Suppressor macrophage treated with lipopolysaccharide for 1 hour (primary cell): ENCODE measurements at regions not wholly inside any gene's neighbourhood (a gene's known extent, or its start where the extent isn't known, plus 50 kb on each side); places are given as distances from the start of the nearest gene placed in this dataset.
A peak's percentile ranks its signal among the peaks of the same experiment; 100 is the strongest.
"Not testable (repeated sequence)": the region's sequence is repeated elsewhere in the genome, so short reads cannot be mapped to it uniquely, and the experiment has no call there.

Experiments
- DNase-seq, 3 donors: peaks; one replicate each; pipeline ENCODE4 v3.0.0-alpha.2; 2020 to 2022

DNA sequence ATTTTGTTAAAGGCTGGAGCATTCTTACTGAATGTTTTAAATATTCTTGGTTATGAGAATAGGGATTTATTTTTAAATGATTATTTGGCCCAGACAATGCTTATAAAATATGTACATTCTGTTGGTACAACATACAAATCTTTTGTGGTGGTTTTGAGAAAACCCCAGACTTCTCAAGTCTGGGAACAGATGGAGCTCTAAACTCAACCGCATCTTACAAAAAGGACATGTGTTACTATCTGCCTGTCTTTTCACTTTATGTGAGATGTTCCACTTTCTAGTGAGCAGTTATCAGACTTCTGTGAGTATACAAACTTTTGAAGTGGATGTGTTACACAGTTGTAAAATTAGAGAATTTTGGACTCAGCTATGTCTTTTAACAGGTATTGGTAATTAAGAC, 135.5 kb upstream of the RBMS3 start:
- no peak for DNase-seq

DNA sequence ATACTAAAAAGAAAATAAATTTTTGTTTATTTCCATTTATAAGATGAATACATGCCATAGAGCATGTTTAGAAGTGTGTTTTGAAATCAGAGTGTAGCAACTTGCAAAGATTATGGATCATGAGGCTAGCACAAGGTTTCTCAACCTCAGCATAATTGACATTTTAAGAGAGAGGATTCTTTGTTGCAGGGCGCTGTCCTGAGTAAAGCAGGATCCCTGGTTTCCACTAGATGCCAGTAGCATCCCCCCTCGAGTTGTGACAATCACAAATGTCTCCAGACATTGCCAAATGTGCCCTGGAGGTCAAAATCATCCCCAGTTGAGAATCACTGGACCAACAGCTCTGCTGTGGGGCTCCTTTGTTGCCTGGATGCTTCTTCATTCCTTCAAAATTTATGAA, 128.5 kb upstream of the RBMS3 start:
- no peak for DNase-seq

DNA sequence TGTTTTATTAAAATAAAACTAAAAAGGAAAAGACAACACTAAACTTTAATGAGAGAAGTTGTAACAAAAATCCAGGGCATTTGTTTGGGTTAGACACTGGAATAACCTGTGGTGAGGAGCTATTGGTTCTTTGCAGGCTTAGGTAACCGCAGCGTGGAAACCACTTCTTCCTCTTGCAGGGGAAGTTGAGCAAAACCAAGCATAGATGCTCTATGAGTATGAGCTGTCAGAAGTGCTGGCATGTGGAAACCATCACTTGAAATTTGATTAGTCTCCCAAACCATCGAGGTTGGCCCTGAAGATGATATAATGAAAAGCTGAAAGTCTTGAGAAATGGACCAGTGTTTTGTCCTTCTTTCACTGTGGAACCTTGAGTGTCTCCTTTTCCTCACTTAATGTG, 127.1 kb upstream of the RBMS3 start:
- DNase-seq: peak in 1 of 3 donors; percentile 1

DNA sequence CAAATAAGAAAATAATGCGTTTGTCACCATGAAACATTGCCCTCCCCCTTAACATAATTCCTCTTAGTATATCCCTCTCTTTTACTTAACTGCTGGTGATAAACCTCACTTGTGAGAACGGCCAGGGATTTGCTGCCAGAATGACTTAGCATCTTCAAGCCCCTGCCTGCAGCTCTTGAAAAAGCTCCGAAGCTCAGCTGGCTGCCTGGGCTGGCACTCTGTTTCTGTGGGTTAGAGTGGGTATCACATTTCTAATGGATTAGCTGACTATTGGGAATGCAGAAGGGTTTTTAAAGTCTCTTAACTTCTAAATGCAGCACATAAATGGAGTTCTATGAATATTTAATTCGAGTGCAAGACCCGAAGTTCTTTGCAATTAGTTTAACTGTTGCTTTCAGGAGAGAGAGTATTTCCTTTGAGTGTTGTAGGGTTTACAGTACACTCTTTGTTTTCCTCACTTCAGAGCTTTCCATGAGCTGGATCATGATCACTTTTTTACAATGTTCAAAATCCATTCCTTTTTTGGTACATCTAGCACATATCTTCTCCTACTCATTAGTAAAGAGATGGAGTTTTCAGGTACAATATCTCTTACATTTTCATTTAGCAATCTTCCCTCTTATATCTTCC, 124.7 kb upstream of the RBMS3 start:
- no peak for DNase-seq

DNA sequence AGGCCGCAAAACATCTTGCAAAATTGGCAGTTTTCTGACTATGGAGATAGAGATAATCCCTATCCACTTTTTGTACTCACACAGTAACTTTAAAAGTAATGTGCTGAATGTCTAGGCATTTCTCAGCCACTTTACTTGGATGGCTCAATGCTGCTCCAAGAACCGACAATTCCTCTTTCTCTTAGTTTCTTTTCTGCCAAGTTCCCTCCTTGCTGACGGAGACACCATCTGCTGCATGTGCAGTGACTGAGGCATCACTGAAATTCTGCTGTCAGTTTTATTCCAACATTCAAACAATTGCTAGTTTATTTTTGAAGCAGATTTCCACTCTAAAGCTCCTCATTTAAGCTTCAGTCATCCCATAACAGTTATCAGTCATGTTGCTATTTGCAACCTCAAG, 116.0 kb upstream of the RBMS3 start:
- no peak for DNase-seq

DNA sequence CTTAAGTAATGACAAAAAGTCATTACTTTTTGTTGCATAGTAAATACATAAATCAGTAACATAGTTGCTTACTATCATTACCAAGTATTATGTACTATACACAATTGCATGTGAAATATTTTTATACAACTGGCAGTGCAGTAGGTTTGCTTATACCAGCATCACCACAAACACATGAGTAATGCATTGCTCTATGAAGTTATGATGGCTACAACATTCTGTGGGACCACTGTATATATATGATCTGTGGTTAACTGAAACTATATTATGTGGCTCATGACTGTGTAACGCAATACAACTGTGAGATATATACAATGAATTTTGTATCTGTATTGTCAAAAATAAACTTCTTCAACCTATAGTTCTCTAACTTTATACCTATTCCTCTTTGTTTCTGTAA, 113.7 kb upstream of the RBMS3 start:
- no peak for DNase-seq

DNA sequence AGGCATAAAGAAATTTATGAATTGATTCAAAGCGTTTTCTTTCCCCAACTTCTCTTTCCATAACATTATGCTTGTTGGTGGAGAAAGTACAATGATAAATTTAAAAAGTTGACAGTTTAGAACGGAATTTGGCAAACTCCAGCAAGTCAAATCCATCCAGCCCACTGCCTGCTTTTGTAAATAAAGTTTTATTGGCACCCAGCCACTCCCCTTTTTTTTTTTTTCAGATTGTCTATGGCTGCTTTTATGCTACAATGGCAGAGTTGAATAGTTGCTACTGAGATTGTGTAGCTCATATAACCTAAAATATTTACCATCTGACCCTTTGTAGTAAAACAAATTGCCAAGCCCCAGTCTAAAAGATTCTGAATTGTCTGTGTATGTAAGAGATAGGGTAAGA, 112.8 kb upstream of the RBMS3 start:
- no peak for DNase-seq

DNA sequence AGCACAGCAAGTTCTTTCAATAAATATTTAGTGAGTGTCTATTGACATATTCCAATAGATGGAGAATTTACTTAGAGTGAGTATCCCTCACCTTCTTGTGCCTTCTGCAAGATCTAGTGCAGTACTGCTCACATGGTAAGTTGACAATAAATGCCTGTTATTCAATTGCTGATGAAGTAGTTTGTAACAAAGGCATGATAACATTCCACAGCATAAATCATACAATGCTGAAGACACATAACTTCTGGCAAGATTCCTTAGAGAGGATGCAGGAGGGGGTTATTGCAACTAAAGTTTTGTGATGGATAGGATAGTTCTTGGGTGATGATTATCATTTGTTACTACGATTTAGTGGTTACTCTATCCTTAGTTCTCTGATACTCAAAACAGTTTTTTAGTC, 112.2 kb upstream of the RBMS3 start:
- no peak for DNase-seq

DNA sequence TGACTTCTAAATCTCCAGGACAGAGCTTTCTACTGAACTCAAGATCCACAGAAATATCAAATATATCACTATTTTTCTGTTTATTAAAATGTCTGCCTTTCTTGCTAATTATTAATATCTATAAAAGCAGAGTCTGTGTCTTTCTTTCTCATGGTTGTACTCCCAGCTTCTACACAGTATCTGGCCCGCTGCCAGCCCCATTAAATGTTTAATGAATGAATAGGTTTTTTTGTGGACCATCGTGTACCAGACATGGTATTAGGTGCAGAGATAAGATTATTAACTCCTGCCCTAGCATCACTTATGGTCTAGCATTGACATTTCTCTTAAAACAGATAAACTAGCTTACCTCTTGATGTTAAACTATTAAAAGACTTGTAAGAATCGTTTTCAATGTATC, 111.4 kb upstream of the RBMS3 start:
- no peak for DNase-seq

DNA sequence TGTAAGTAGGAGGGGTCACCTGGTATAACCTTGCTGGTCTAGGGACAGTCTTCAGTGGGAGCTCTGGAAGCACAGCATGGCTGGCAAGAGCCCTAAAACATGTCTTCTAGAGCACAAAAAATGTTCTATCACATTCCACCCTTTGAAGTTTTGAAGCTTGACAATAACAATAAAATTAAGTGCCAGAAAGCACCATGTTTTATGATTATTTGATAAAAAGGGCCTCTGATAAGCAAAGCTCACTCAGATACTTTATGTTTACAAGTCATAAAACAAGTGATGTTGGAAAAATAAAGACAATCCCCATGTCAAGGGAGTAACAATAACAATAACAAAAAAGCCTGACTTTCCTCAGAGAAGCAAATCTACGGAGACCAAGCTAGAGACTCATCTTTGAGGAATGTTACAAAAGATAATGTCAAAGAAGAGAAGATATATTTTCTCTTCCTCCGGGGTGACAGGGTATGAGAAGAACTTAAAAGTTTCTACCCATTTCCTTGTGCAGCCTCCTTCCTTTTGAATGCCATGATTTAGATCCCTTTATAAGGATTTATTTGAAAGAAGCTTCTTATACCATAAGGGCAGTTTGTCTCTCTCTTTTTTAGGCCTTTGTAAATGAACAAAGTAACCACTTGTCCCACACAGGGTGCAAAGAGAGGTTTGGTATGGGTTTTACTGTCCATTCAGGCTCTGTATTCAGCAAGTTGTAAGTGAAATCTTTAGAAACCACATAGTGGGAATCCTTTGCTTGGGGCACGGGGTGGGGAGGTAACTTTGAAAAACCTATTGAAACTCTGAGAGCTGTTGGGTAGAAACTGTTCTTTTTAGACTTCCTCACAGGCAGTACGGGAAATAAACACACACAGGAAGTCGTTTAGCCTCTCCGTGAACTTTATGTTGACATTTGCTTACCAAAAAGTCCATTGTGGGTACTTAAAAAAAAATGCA, 109.6 kb upstream of the RBMS3 start:
- no peak for DNase-seq

DNA sequence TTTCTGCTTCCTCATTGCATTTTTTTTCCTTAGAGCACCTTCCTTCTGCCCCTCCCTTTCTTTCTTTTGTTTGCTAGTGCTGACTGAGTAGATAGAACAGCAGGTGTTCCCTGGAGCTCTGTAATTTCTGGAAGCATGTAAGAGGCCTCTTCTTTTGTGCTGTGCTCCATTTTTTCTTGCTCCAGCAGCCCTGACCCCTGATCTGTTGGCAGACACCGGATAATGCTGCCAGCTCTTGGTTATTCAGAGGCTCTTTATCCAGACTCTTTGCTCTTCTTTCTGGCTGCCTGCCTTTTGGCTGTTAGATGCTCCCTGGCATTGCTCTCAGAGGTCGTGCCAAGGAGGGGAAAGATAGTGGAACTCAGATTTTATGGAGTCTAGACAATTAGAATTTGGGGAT, 104.4 kb upstream of the RBMS3 start:
- no peak for DNase-seq

DNA sequence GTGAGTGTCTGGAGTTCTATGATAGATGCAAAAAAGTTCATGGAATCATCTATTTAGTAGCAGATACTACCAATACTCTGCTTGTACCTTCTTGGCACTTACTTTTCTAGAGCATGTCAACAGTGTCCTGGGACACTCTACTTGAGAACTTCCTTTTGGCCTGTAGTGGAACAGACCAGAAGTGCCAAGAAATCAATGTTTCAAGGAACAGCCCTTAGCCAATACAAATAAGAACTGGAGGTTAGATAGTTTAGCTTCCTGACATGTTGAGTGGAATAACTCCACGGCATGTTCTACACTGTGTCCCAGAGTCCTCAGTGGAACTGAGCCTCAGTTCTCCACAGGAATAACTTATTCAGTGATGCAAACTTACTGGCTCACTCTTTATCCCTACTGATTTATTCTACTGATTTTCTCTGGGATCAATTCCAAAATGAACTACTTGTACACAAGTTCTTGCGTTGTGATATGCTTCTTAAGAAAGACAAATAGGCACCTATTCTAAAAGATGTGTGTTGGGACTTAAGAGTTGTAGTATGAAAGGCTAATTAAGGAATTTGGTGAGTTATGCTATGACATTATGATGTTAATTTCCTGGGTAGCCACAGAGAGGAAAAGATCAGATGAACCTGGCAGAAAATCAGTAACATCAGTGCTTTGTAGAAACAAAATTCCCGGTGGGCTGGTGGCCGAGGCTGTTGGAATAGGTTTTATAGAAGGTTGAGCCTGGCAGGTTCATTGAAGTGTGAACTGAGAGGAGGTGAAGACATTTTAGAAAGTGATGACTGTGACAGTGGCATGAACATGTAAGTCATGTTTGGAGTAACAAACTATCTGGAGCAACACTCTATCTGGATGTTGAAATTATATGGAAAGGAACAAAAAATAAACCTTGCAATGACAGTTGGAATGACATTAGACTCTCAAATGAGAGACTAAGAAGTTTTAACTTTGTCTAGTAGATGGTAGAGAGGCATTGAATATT, 101.8 kb upstream of the RBMS3 start:
- no peak for DNase-seq

DNA sequence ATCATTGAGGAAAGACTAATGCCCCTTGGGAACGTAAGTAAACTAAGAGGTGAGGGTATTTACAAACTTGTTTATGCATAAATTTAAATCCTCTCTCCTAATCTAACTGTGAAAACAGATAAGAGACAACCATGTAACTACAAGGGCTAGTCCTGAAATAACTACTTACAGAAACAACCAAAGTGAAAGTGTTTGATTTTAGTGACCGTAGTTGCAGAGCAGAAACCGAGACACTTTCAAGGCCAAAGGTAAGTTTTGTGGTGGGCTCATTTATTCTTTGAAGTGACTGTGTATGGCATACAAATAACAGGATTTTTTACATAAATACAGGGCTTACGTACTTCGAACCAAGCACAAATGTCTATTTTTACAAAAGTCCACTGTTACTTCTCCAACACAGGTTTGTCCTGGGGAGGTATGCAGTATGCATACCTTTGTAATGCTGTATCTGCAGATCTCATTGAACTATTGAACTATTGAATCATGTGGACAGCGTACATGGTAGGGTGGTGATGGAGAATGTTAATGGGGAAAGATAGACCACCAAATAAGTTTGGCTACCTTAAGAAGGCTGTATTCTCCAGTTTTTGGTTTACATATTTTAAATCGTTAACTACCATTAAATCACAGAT, 99.6 kb upstream of the RBMS3 start:
- DNase-seq: no peak

DNA sequence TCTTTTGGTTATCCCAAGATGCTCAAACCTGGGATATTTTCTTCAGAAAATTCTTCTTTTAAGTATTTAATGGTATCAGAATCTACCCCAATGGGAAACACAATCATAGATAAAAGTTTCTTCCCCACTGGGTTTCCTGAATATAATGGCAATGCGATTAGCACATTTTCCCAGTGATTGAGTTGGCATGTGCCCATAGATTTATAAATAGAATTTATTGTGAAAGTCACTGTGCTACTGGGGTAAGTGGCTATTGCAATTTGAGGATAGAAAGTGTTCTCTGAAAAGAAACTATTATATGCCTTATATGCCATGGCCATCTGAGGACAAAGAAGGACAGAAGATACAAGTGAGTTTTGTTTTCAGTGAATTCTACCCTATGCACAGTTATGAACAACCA, 99.0 kb upstream of the RBMS3 start:
- DNase-seq: no peak

DNA sequence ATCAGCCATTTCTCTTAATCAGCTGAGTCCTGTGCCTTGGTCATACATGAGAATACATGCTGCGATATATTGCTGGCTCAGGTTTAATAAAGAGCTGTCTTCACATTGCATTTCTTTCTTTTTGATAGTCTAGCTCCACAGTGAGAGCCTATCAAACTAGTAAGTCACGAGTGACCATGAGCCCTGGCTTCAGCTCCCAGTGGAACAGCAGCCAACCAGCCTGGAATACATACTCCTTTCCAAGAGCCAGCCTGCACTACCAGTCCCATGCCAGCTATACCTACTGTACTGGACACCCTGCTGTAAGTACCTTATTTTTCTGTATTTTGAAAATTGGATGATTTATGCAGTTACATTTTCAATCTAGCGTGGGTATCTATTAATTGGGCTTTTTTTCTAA, 98.0 kb upstream of the RBMS3 start:
- DNase-seq: not testable (repeated sequence)

DNA sequence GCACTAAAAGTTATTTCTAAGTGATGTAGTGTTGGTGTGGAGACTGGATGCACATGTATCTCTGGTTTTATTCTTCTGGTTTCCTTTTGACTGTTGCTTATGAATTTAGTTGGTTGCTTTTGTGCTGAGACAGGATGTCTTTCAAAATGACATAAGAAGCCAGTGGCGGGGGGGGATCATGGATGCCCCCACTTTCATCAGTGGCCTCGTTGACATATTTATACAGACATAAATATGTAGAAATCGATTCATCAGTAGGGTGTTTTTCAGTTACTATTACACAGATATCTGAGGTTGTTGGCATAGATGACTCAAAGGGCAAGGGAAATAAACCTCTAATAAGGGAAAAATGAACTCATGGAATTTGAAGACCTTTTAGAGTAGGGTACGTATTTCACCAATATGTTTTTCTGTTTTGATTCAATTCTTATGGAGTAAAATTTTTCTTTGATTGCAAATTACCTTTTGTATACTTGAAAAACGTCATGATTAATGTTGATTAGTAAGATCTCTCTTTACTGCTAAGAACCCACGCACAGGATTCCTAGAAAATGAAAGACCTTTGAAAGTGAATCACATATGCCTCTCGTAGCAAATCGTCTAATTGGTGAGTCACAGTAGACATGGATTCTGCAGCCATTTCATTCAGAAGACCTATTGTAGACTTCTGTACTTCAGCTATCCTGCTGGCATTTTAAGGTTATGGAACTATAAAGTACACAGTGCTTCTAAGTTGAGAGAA, 97.4 kb upstream of the RBMS3 start:
- DNase-seq: no peak

DNA sequence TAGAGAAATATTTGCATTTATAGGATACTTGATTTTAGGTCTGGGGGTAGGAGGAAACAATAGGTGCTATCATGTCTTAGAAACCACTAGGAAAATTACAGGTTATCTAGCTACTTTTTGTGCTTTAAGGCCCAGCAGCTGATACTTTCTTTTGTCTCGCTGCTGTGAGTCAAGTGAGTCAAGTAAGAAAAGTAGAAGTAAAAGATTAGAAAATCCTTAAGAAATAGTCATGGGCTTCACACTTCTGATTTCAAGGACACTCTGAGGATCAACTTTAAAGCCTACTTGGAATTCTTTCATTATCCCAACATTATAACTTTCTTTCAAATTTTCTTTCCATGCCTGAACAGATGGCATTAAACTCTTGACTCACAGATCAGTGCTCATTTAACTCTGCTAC, 95.2 kb upstream of the RBMS3 start:
- no peak for DNase-seq

DNA sequence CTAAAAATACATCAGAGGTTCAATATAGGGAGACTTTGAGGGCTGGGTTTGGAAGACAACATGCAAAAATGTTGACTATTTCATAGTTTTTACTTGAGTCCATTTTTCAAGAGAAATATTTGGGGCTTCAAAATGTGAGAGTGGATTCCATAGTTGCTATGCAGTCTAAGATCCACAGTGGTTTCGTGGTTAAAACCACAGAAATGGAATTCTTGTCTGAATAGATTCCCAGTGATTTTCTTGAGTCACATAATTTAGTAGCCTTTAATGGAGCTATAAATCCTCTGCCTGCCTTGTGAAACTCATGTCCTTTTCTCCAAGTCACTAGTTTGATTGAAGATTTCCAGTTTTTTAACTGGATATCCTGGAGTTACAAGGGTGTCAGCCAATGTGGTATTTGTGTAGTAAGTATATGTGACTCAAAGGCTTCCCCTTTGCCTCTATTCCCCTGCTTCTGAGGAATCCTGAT, 94.7 kb upstream of the RBMS3 start:
- no peak for DNase-seq

DNA sequence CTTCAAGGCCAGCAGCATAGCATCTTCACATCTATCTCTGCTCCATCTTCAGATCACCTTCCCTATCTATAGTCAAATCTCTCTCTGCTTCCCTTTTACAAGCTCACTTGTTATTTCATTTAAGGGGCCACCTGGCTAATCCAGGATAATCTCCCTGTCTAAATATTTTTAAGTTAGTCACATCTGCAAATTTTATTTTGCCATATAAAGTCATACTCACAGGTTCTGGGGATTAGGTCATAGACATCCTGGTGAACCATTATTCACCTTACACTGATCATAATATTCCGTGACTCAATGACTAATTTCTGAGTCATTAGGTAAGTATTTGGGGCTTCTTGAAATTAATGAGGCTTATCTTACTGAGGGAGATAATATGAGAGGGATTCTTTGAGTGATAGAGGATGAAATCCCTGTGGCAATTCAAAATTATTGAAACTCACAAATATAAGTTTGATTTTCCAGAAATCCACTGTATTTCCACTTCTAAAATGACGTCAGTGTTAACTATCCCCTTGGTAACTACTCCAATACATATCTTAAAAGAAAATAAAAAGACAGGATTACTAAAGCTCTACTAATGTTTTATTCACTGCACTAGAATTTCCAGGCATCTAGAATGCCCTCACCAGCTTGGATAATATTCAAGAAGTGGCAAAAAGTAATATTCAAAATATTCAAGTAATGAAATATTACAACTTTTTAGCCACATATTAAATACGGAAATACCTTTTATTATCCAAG, 93.7 kb upstream of the RBMS3 start:
- DNase-seq: no peak

DNA sequence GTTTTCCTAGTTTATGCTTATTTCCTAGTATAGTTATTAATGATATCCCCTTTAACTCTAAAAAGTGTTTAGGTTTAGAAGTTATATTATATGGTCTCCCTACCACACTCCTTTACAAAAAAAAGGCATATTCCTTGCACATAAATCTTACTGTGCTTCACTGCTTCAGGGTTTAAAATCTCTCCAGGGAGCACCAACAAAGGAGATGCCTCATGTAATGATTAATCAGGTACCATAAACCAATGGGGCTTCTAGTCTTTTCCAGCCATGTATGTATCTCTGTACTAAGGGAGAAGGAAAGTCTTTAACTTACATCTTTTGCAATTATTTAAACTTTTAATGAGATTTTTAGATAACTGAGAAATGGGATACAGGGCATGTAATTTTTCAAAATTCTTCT, 91.5 kb upstream of the RBMS3 start:
- DNase-seq: no peak

DNA sequence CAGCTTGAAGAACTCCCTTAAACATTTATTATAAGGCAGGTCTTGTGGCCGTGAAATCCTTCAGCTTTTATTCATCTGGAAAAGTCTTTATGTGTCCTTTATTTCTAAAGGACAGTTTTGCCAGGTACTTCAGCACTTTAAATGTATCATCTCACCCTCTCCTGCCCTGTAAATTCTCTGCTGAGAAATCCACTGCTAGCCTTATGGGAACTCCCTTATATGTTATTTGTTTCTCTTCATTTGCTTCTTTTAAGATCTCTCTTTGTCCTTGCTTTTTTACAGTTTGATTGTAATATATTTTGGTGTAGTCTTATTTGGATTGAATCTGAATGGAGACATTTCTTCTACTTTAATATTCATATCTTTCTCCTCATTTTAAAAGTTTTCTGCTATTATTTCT, 86.7 kb upstream of the RBMS3 start:
- DNase-seq: no peak
